ENCODE measurements at regions not wholly inside any gene's neighbourhood (a gene's known extent, or its start where the extent isn't known, plus 50 kb on each side); places are given as distances from the start of the nearest gene placed in this dataset.
A peak's percentile ranks its signal among the peaks of the same experiment; 100 is the strongest.
"Not testable (repeated sequence)": the region's sequence is repeated elsewhere in the genome, so short reads cannot be mapped to it uniquely, and the experiment has no call there.

GRCh38 chr6:112441607-112442006, 94.5 kb downstream of the RFPL4B start:
- H3K9me3 ChIP-seq = no peaks in the 10 kb centered on the region
- H3K4me1 ChIP-seq = peaks cover 0 to 45% (median 5%) of the 10 kb centered on the region in 4 donors
- TF ChIP-seq CTCF (IDR thresholded peaks at IDR 0.05) = no peak
- H3K4me3 ChIP-seq = no peak overlapping the region
- DNase-seq = no peak
- intact Hi-C loops (cut with DNase I; ENCODE audit: low total_unique reads) = no loop called here
- H3K27ac ChIP-seq = peak overlapping the region in 1 of 2 donors; percentile 44
- H3K36me3 ChIP-seq = no peaks in the 10 kb centered on the region
- no peaks in the 10 kb centered on the region for H3K27me3 ChIP-seq

GRCh38 chr6:112443179-112444065, 96.3 kb downstream of the RFPL4B start:
- Histone ChIP-seq H3K27ac (peak overlapping the region in 1 of 2 donors; percentile 44), H3K4me3 (no peak overlapping the region), H3K9me3 (no peaks in the 10 kb centered on the region), H3K36me3 (no peaks in the 10 kb centered on the region), H3K27me3 (no peaks in the 10 kb centered on the region), H3K4me1 (peaks cover 0 to 45% (median 5%) of the 10 kb centered on the region in 4 donors)
- no peak for TF ChIP-seq CTCF (IDR thresholded peaks at IDR 0.05)
- peak; percentile 64 to 78 for DNase-seq
- intact Hi-C loops (cut with DNase I; ENCODE audit: low total_unique reads) = no loop called here

DNA sequence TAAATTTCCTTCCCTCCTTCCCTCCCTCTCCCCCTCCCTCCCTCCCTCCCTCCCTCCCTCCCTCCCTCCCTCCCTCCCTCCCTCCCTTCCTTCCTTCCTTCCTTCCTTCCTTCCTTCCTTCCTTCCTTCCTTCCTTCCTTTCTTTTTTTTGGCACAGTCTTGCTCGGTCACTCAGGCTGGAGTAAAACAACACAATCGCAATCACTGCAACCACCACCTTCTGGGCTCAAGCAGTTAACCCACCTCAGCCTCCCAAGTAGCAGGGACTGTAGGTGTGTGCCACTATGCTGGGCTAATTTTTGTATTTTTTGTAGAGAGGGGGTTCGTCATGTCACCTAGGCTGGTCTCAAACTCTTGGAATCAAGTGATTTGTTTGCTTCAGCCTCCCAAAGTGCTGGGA, 101.7 kb downstream of the RFPL4B start:
- H3K4me1 ChIP-seq; H3K27ac ChIP-seq; DNase-seq; intact Hi-C loops (cut with DNase I; ENCODE audit: low total_unique reads); H3K4me3 ChIP-seq; H3K9me3 ChIP-seq; H3K36me3 ChIP-seq; H3K27me3 ChIP-seq: not testable (repeated sequence)

DNA sequence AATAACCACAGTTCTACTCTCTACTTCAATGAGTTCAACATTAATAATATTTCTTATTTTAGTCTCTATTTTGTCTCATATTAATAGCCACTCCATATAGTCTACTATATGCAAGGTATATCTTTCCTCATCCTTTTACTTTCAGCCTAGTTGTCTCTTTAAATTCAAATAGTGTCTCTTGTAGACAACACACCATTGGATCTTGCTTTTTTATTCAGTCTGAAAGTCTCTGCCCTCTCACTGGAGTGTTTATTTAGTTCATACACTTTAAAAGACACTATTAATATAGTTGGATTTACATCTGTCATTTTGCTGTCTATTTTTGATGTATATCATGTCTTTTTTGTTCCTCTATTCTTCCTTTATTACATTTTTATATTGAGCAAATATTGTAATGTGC, 103.5 kb downstream of the RFPL4B start:
- H3K4me1 ChIP-seq = no peaks in the 10 kb centered on the region
- no peak overlapping the region for H3K4me3 ChIP-seq
- intact Hi-C loops (cut with DNase I; ENCODE audit: low total_unique reads) = no loop called here
- no peaks in the 10 kb centered on the region for H3K36me3 ChIP-seq
- no peak for DNase-seq
- no peak for TF ChIP-seq CTCF (IDR thresholded peaks at IDR 0.05)
- H3K9me3 ChIP-seq = peaks cover 0 to 4% (median 0%) of the 10 kb centered on the region in 3 donors
- no peak overlapping the region for H3K27ac ChIP-seq
- H3K27me3 ChIP-seq = no peaks in the 10 kb centered on the region

DNA sequence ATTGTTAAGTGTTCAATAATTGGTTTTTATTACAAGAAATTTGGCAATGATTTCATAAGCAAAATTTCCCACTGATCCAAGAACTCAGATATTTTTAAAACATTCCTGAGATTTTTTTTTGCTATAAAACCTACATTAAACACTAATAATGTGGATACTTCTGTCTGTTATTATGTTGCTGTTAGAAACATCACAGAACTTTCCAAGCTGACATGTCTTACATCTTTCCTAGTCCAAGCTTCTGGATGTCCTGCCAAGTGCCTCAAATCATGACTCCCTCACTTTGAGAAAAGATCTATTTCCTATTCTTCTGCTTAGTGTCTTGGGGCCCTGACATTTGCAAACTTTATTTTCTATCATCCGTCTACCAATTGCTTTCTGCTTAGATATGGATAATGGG, 110.8 kb downstream of the RFPL4B start:
- Histone ChIP-seq H3K36me3 (no peaks in the 10 kb centered on the region), H3K4me1 (no peaks in the 10 kb centered on the region), H3K27ac (no peak overlapping the region), H3K9me3 (no peaks in the 10 kb centered on the region), H3K27me3 (no peaks in the 10 kb centered on the region), H3K4me3 (no peak overlapping the region)
- no peak for TF ChIP-seq CTCF (IDR thresholded peaks at IDR 0.05)
- DNase-seq = no peak
- intact Hi-C loops (cut with DNase I; ENCODE audit: low total_unique reads) = no loop called here

DNA sequence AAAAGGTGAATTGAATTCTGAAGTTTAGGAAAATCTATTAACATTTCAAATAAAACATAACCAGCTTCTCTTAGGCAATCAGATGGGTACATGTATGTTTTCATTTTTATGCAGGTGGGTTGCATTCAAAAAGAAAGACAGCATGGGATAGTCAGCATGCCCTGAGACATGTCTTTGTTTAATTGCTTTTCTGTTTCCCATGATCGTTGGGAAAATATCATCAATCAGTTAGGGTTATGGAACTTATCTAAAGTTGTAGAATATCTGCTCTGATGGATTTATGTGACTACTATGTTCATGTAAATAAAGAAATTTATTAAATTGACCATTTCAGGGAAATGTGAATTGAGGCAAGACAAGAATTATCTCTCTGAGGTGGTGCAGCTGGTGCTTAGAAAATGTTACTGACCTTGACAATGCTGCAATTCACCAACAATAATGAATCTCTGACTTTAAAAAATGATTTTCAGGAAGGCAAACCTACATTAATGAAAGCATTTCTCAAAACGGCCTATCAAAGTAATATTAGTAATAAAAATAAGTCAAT, 112.7 kb downstream of the RFPL4B start:
- no peaks in the 10 kb centered on the region for H3K36me3 ChIP-seq
- intact Hi-C loops (cut with DNase I; ENCODE audit: low total_unique reads) = no loop called here
- H3K4me1 ChIP-seq = peaks cover 0 to 1% (median 0%) of the 10 kb centered on the region in 4 donors
- no peaks in the 10 kb centered on the region for H3K9me3 ChIP-seq
- DNase-seq = no peak
- no peaks in the 10 kb centered on the region for H3K27me3 ChIP-seq
- H3K27ac ChIP-seq = no peak overlapping the region
- TF ChIP-seq CTCF (IDR thresholded peaks at IDR 0.05) = no peak
- no peak overlapping the region for H3K4me3 ChIP-seq

Data from tibial artery (tissue), 4 donors.